ENCODE measurements at regions not wholly inside any gene's neighbourhood (a gene's known extent, or its start where the extent isn't known, plus 50 kb on each side); places are given as distances from the start of the nearest gene placed in this dataset.

- no peak for TF ChIP-seq CTCF (IDR thresholded peaks at IDR 0.05)
- no peak for TF ChIP-seq EZH2 (IDR thresholded peaks at IDR 0.05; ENCODE audit: borderline replicate concordance, insufficient read depth, low read depth, low read length, poor library complexity, severe bottlenecking)
Measured at GRCh38 chr14:104444159-104445030, 135.2 kb upstream of the C14orf180 start.
